OCI-LY7 (cell line): ENCODE measurements at regions not wholly inside any gene's neighbourhood (a gene's known extent, or its start where the extent isn't known, plus 50 kb on each side); places are given as distances from the start of the nearest gene placed in this dataset.
"Not testable (repeated sequence)": the region's sequence is repeated elsewhere in the genome, so short reads cannot be mapped to it uniquely, and the experiment has no call there.

Source experiments
- BruUV-seq: library from RNA; stranded (reverse); fragments of 400-500 nt; replicated peaks from 2 replicates; lab custom pipeline; 2021; lab: Mats Ljungman, UMichigan
- CTCF ChIA-PET: fragments of 300-600 bp; sonication (Branson Sonifier 250); formaldehyde crosslinking; loops from one replicate; lab custom pipeline; 2022; ENCODE audit warnings: antibody characterized with exemption; ENCODE audit not compliant: unreplicated experiment; lab: Charles Lee
- POLR2A ChIA-PET: fragments of 300-600 bp; sonication (Branson Sonifier 250); formaldehyde crosslinking; loops from one replicate; lab custom pipeline; 2022; ENCODE audit warnings: antibody characterized with exemption; lab: Charles Lee
- DNase-seq: peaks from one replicate; pipeline ENCODE4 v3.0.0-alpha.2; 2015; ENCODE audit warnings: low spot score
- H2AFZ ChIP-seq: fragments of 200-600 bp; sonication (generic), shearing (Covaris generic); 2 replicates; pipeline ENCODE4 v1.6.1; 2014; ENCODE audit warnings: mild to moderate bottlenecking, antibody characterized with exemption, low read length, moderate library complexity
- H3K27ac ChIP-seq: fragments of 200-600 bp; sonication (generic); 2 replicates; pipeline ENCODE4 v1.5.1; 2014; ENCODE audit warnings: mixed run types, low read depth, mild to moderate bottlenecking, moderate library complexity, low read length, inconsistent platforms; ENCODE audit not compliant: poor library complexity, severe bottlenecking
- H3K36me3 ChIP-seq: fragments of 200-600 bp; sonication (generic); 2 replicates; pipeline ENCODE4 v1.6.1; 2014; ENCODE audit warnings: mild to moderate bottlenecking, antibody characterized with exemption, low read length, moderate library complexity, mixed read lengths; ENCODE audit not compliant: insufficient read depth
- H3K4me1 ChIP-seq: fragments of 200-600 bp; sonication (generic); 2 replicates; pipeline ENCODE4 v1.5.1; 2014; ENCODE audit warnings: mild to moderate bottlenecking, low read length; ENCODE audit not compliant: insufficient read depth, poor library complexity, severe bottlenecking
- H3K4me2 ChIP-seq: fragments of 200-600 bp; sonication (generic); 2 replicates; pipeline ENCODE4 v1.6.1; 2014; ENCODE audit warnings: mild to moderate bottlenecking, low read length
- H3K4me3 ChIP-seq: fragments of 200-600 bp; sonication (generic); 2 replicates; pipeline ENCODE4 v1.5.1; 2014; ENCODE audit warnings: mild to moderate bottlenecking, low read depth, low read length; ENCODE audit not compliant: poor library complexity, severe bottlenecking
- H3K79me2 ChIP-seq: fragments of 200-600 bp; sonication (generic); 2 replicates; pipeline ENCODE4 v1.6.1; 2016; ENCODE audit warnings: low read depth, mild to moderate bottlenecking, low read length, moderate library complexity, mixed read lengths; ENCODE audit not compliant: insufficient read depth
- H3K9me2 ChIP-seq: fragments of 200-600 bp; sonication (generic); 2 replicates; pipeline ENCODE4 v1.6.1; 2016; ENCODE audit warnings: mild to moderate bottlenecking, low read length, mixed read lengths; ENCODE audit not compliant: insufficient read depth
- H3K9me3 ChIP-seq: fragments of 200-600 bp; sonication (generic); 2 replicates; pipeline ENCODE4 v1.6.1; 2014; ENCODE audit warnings: mild to moderate bottlenecking, mixed run types, low read length, mixed read lengths
- H4K20me1 ChIP-seq: fragments of 200-600 bp; sonication (generic); 2 replicates; pipeline ENCODE4 v1.6.1; 2014; ENCODE audit warnings: mild to moderate bottlenecking, antibody characterized with exemption, low read length, moderate library complexity, mixed read lengths; ENCODE audit not compliant: insufficient read depth
- EZH2phosphoT487 ChIP-seq: fragments of 200-600 bp; sonication (generic); IDR thresholded peaks from 2 replicates; pipeline ENCODE4 v1.6.1; 2018; ENCODE audit warnings: low read depth, borderline replicate concordance, mild to moderate bottlenecking, mixed run types, antibody characterized with exemption, low read length, moderate library complexity, mixed read lengths
- intact Hi-C: fragments of 100-400 bp; cut with micrococcal nuclease; formaldehyde crosslinking; loops from one replicate; pipeline ENCODE4 v1.10.0; 2022; ENCODE audit not compliant: unreplicated experiment
- TF ChIP-seq, protein P1 (sequence below): fragments of 200-600 bp; sonication (generic); conservative IDR thresholded peaks from 2 replicates; pipeline ENCODE4 v1.5.1; 2014; ENCODE audit warnings: mild to moderate bottlenecking, antibody characterized with exemption, low read length, moderate library complexity, mixed read lengths

DNA sequence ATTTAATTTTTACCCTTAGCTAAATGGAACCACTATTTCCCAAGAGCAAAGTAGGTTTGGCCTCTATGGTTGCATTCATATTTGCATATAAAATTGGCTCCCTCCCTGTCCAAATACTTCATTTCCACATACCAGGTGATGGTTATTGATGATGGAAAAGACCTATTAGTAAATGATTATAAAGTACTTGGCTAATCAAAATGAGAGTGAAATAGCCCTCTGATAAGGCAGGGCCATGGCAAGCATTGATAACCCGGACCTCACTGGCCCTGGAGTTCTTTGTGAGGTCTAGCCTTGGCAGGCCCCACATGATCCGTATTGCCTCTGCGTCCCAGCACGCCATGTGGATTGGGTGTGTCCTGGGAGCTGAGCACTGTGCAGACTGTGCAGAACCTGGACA lies 201.1 kb upstream of the GATA6 start:
- Histone ChIP-seq H3K9me2 (no peaks in the 10 kb centered on the region), H3K36me3 (no peaks in the 10 kb centered on the region), H3K4me2 (no peak overlapping the region), H2AFZ (no peak overlapping the region), H4K20me1 (no peaks in the 10 kb centered on the region), H3K79me2 (no peaks in the 10 kb centered on the region), H3K4me1 (no peaks in the 10 kb centered on the region), H3K9me3 (no peaks in the 10 kb centered on the region), H3K27ac (no peak overlapping the region), H3K4me3 (no peak overlapping the region)
- BruUV-seq, result no TSS peak
- DNase-seq, result no peak
- ChIA-PET CTCF (no interaction called here), POLR2A (interaction anchor here (0.5 kb wide), 1 partner anchor 278 kb away, joined by 4 read pairs; no protein-coding TSS in a partner anchor)
- intact Hi-C loops, result no loop called here
- TF ChIP-seq, protein P1, sequence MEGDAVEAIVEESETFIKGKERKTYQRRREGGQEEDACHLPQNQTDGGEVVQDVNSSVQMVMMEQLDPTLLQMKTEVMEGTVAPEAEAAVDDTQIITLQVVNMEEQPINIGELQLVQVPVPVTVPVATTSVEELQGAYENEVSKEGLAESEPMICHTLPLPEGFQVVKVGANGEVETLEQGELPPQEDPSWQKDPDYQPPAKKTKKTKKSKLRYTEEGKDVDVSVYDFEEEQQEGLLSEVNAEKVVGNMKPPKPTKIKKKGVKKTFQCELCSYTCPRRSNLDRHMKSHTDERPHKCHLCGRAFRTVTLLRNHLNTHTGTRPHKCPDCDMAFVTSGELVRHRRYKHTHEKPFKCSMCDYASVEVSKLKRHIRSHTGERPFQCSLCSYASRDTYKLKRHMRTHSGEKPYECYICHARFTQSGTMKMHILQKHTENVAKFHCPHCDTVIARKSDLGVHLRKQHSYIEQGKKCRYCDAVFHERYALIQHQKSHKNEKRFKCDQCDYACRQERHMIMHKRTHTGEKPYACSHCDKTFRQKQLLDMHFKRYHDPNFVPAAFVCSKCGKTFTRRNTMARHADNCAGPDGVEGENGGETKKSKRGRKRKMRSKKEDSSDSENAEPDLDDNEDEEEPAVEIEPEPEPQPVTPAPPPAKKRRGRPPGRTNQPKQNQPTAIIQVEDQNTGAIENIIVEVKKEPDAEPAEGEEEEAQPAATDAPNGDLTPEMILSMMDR, result no peak
- no peak for TF ChIP-seq EZH2phosphoT487

DNA sequence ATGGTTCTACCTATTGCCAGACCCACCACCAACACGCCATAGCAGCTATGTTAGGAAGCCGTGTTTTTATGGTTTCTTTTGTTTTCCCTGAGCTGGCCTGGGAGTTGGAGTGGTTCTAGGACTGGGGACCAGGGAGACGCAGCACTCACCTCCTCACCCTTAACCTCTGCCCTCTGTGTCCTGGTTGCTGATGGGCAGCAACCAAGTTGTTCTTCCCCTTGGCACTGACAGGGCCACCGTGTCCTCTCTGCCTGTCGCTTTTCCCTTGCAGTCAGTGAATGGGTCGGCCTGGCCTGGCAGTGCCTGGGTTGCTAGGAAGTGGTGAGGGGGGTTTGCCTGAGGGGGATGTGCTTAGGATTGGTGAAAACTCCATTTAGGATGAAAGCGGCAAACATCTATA lies 197.1 kb upstream of the GATA6 start:
- Histone ChIP-seq H3K27ac (no peak overlapping the region), H3K4me3 (no peak overlapping the region), H3K4me1 (no peaks in the 10 kb centered on the region), H3K9me2 (no peaks in the 10 kb centered on the region), H3K4me2 (no peak overlapping the region), H4K20me1 (no peaks in the 10 kb centered on the region), H2AFZ (no peak overlapping the region), H3K9me3 (no peaks in the 10 kb centered on the region), H3K36me3 (no peaks in the 10 kb centered on the region), H3K79me2 (no peaks in the 10 kb centered on the region)
- TF ChIP-seq EZH2phosphoT487, result no peak
- TF ChIP-seq, protein P1, result no peak
- BruUV-seq, result no TSS peak
- intact Hi-C loops, result no loop called here
- POLR2A ChIA-PET, result no interaction called here
- CTCF ChIA-PET, result no interaction called here
- DNase-seq, result no peak

DNA sequence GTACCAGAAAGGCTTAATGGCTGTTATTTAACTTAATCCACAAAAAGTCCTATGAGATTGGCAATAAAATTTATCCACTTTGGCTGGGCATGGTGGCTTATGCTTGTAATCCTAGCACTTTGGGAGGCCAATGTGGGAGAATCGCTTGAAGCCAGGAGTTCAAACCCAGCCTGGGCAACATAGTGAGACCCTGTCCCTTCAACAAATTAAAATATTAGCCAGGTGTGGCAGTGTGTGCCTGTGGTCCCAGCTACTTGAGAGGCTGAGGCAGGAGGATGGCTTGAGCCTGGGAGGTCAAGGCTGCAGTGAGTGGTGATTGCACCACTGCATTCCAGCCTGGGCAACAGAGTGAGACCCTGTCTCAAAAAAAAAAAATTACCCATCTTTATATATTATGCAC lies 193.4 kb upstream of the GATA6 start:
- H3K4me3 ChIP-seq, H2AFZ ChIP-seq, intact Hi-C loops, H4K20me1 ChIP-seq, H3K4me2 ChIP-seq, DNase-seq, H3K9me2 ChIP-seq, H3K27ac ChIP-seq, H3K9me3 ChIP-seq, POLR2A ChIA-PET, BruUV-seq, H3K4me1 ChIP-seq, CTCF ChIA-PET, H3K79me2 ChIP-seq, H3K36me3 ChIP-seq: not testable (repeated sequence)
